HCEC 1CT (cell line): ENCODE measurements at regions not wholly inside any gene's neighbourhood (a gene's known extent, or its start where the extent isn't known, plus 50 kb on each side); places are given as distances from the start of the nearest gene placed in this dataset.

ENCODE experiments used
- DNase-seq: peaks from one replicate; pipeline ENCODE4 v3.0.0-alpha.2; 2017

DNA sequence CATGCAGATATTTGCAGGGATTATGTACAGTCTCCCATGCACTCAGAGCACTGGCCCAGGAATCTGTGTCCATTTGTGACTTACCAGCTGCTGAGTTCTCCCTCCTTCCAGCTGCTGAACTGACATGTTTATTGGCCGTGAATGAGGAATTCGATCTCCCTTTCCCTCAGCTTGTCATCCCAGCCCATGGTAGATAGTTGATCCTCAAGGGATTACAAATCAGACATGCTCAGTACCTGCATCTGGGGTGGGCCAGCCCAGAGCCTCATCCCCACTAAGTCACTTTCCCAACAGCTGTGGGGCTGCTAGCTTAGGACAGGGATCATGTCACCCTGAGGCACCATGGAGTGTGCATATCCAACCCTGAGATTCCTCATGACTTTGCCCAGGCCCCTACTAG is 1284.9 kb upstream of the LRRTM1 start:
- DNase-seq = no peak

GRCh38 chr2:81583311-81584108 is 1279.0 kb upstream of the LRRTM1 start:
- DNase-seq = no peak

- no peak for DNase-seq
Measured at GRCh38 chr2:81576713-81577112, 1272.2 kb upstream of the LRRTM1 start.

GRCh38 chr2:81551040-81551634 is 1246.6 kb upstream of the LRRTM1 start:
- DNase-seq = no peak

DNA sequence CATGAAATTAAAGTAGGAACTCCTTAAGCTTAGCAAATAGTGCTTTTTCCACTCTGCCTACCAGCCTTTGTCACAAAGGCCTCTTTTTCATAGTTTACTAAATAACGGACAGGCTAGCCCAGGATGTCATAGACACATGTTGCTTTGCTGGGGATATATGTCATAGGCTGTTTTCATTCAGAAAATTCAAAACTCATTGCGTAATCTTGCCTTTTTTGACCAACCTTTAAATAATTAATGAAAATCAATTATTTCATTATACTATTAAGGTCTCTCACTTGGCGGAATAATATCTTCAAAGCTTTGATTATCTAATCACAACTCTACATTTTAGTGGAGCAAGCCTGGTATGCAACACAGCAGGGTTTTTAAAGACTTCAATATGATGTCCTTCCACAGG is 1245.7 kb upstream of the LRRTM1 start:
- DNase-seq = no peak

DNA sequence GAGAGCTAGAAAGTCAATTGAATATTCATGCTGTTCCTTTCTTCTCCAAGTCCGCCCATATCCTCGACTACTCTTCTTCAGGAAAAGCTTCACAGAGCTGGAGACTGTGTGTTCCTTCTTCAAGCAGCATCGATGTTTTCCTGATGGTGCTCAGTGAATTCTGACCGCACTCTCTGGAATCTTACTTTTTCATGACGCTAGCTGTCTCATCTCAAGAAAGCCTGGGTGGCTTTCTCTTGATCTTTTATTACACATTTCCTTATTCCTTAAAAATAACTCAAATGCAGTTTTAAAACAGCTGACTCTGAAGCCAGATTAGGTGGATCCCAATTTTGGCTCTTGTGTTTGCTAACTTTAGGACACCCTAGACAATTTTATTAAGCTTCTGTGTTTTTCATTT is 1245.1 kb upstream of the LRRTM1 start:
- DNase-seq = no peak

- no peak for DNase-seq
Measured at GRCh38 chr2:81545626-81546025, 1241.1 kb upstream of the LRRTM1 start.

GRCh38 chr2:81542119-81542518 is 1237.6 kb upstream of the LRRTM1 start:
- no peak for DNase-seq

GRCh38 chr2:81529944-81530343 is 1225.4 kb upstream of the LRRTM1 start:
- DNase-seq = no peak

DNA sequence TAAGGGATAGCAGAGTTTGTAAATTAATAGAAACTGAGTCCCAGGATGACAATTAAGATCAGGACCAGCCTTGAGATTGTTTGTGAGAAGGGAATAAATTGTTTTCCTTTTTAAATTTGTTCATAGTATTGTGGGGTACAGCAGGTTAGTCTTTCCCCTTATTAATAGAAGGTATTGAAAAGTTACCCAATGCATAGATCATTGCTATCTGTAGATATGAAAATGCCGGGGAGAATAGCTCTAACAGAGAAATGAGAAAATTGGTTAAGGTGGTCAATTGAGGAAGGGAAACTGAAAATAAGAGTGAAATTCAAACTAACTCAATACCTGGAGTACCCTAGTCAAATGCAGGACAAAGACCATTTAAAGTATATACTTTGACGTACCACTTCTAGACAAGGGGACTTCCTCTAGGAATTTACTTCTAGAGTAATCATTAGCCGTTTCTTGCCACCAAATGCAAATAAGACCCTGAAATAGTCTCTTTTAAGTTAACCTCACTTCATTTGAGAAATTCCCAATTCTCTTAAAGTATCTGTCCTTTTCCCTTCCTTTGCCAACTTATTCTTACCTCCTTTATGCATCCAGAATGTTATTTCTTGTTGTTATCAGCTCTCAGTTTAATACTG is 1224.4 kb upstream of the LRRTM1 start:
- DNase-seq = no peak

GRCh38 chr2:81523344-81523743 is 1218.8 kb upstream of the LRRTM1 start:
- no peak for DNase-seq

DNA sequence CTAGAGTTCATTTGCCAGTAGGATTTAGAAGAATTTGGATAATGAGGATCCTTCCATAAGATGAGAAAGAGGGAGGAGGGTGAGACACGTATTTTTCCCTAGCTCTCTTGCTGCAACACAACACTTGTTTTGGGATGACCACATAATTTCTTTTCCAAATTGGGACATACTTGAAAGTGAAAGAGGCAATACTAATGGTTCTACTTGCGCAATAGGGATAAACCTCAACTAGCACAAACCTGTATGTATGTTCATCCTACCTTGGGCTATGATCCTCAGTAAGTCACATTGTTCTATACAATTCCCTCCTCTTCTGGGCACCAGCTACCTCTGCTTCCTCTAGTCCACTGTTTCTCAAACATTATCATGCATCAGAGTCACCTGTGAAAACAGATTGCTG is 1208.8 kb upstream of the LRRTM1 start:
- DNase-seq = no peak

GRCh38 chr2:81505586-81505985 is 1201.0 kb upstream of the LRRTM1 start:
- DNase-seq = no peak

- no peak for DNase-seq
Measured at GRCh38 chr2:81495556-81495955, 1191.0 kb upstream of the LRRTM1 start.

- DNase-seq = no peak
Measured at GRCh38 chr2:81483254-81483653, 1178.7 kb upstream of the LRRTM1 start.

GRCh38 chr2:81481994-81482368 is 1177.4 kb upstream of the LRRTM1 start:
- DNase-seq = no peak

DNA sequence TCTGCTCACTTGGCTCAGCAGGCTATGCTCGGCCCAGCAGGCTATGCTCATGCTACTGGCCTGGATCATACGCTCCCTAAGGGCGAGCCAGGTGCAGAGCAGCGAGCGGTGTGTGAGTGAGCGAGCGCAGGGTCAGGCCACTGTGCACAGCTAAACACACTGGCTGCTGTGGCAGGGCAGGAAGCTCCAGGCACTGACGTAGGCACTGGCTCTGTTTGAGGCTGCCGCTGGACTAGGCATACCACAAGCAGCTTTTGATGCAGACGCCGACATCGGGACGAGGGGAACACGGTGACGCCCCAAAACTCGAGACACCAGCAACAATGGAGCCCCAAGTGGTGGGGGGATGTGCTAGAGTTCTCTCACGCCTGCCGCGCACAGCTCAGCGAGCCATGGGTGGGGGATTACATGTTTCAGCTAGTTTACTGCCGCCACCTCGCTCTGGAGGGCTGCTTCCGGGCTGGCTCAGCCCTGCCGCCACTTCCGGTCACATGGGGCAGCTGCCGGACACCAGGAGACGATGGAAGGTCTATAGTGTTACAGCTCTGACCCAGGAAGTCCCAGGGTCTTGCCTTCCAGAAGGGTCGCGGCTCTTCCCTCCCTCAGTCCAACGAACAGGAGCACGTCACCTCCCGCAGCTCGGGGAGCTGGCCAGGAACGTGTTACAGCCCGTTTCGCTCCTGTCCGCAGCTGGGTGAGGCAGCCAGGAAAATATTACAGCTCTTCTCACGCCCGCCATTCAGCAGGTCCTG is 1176.9 kb upstream of the LRRTM1 start:
- DNase-seq = no peak

- DNase-seq = no peak
Measured at GRCh38 chr2:81467096-81467495, 1162.5 kb upstream of the LRRTM1 start.

DNA sequence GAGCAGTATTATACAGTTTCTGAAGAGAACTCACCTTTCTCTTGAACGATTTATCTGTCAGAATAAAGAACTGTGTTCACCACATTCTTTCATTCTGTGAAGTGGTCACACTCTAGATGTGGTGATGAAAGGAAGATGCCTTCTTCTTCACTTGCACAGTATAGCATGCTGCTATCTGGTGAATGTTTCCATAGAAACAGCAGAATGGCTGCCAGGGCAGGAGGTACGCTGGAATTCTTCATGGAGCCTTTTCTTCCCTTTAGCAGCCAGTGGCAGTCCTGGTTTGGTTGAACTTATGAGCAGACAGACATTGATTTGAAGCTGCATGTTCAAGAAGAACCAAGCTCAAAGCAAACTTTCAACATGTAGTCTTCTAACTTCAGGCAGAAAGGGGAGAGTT is 1157.9 kb upstream of the LRRTM1 start:
- DNase-seq = no peak

DNA sequence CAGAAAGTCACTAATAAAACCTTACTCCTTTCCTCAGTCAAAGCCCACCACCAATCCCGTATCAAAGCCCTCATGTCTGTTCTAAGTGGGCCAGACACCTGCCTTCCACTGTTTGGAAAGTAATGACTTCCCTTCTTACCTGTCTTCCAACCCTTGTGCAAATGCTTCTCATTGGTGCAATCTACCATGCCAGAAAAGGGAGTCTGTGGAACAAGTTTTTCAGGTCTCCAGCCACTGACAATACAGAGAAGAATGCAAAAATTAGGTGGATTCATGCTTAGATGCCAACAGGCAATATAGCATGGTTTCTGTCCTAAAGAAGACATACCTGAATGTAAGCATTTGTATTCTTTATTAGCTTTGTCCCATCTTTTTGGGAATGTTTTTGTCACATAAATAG is 1140.6 kb upstream of the LRRTM1 start:
- no peak for DNase-seq

- no peak for DNase-seq
Measured at GRCh38 chr2:81437456-81438000, 1133.0 kb upstream of the LRRTM1 start.

- no peak for DNase-seq
Measured at GRCh38 chr2:81436256-81436655, 1131.7 kb upstream of the LRRTM1 start.

DNA sequence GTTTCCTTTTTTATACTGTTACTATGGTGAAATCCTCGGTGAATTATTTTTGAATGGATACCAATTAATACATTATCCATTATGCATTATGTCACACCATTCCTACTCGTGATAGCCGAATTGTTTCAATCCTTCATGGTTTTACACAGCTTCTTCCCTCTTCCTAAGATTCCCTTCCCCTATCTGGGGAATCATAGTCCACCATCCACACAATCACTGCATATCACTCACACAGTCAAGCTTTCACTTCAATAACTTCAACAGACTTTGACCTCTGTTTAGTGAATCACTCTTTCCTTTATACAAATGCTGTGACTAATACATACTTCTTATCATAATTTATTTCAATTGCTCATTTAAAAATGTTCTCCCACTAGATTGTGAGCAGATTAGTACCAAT is 1108.1 kb upstream of the LRRTM1 start:
- DNase-seq = no peak
